Panc1 (cell line): ENCODE measurements at regions not wholly inside any gene's neighbourhood (a gene's known extent, or its start where the extent isn't known, plus 50 kb on each side); places are given as distances from the start of the nearest gene placed in this dataset.
"Not testable (repeated sequence)": the region's sequence is repeated elsewhere in the genome, so short reads cannot be mapped to it uniquely, and the experiment has no call there.

ENCODE experiments used
- POLR2AphosphoS5 ChIP-seq: IDR thresholded peaks from 2 replicates; pipeline ENCODE4 v1.6.1; 2012; ENCODE audit warnings: mild to moderate bottlenecking, low read depth, low read length, moderate library complexity
- TCF7L2 ChIP-seq: IDR thresholded peaks from 2 replicates; pipeline ENCODE4 v1.6.1; 2011; ENCODE audit warnings: mild to moderate bottlenecking, low read depth, low read length, inconsistent platforms
- TF ChIP-seq, protein P1 (sequence below): fragments of 450-650 bp; IDR thresholded peaks from 2 replicates; pipeline ENCODE4 v1.5.1; 2017; ENCODE audit warnings: mild to moderate bottlenecking

DNA sequence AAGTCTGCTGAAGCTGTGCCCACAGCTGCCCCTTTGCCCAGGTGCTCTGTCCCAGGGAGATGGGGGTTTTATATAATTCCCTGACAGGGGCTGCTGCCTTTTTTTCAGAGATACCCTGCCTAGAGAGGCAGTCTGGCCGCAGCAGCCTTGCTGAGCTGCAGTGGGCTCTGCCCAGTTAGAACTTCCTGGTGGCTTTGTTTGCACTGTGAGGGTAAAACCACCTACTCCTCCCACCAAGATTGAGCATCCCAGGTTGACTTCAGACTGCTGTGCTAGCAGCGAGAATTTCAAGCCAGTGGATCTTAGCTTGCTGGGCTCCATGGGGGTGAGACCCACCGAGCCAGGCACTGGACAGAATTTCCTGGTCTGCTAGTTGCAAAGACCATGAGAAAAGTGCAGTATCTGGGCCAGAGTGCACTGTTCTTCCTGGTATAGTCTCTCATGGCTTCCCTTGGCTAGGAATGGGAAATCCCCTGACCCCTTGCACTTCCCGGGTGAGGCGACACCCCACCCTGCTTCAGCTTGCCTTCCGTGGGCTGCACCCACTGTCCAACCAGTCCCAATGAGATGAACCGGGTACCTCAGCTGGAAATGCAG, 166.0 kb upstream of the NPY start:
- not testable (repeated sequence) for TF ChIP-seq POLR2AphosphoS5, TCF7L2
- TF ChIP-seq, protein P1, sequence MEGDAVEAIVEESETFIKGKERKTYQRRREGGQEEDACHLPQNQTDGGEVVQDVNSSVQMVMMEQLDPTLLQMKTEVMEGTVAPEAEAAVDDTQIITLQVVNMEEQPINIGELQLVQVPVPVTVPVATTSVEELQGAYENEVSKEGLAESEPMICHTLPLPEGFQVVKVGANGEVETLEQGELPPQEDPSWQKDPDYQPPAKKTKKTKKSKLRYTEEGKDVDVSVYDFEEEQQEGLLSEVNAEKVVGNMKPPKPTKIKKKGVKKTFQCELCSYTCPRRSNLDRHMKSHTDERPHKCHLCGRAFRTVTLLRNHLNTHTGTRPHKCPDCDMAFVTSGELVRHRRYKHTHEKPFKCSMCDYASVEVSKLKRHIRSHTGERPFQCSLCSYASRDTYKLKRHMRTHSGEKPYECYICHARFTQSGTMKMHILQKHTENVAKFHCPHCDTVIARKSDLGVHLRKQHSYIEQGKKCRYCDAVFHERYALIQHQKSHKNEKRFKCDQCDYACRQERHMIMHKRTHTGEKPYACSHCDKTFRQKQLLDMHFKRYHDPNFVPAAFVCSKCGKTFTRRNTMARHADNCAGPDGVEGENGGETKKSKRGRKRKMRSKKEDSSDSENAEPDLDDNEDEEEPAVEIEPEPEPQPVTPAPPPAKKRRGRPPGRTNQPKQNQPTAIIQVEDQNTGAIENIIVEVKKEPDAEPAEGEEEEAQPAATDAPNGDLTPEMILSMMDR: not testable (repeated sequence)
